A673 (cell line): ENCODE measurements at regions not wholly inside any gene's neighbourhood (a gene's known extent, or its start where the extent isn't known, plus 50 kb on each side); places are given as distances from the start of the nearest gene placed in this dataset.

Experiments
- EZH2 ChIP-seq: fragments of 200-600 bp; sonication (generic); IDR thresholded peaks from 2 replicates; pipeline ENCODE4 v1.6.1; 2017; ENCODE audit warnings: borderline replicate concordance, low read depth, mild to moderate bottlenecking, mixed read lengths, antibody characterized with exemption, low read length; ENCODE audit not compliant: poor library complexity, severe bottlenecking
- TF ChIP-seq, protein P1 (sequence below): fragments of 300-800, 200-600 bp; sonication (generic); conservative IDR thresholded peaks from 2 replicates; pipeline ENCODE4 v1.5.1; 2017; ENCODE audit warnings: low read depth, mild to moderate bottlenecking, antibody characterized with exemption, low read length, moderate library complexity, mixed read lengths

GRCh38 chr1:103275725-103276124 is 167.4 kb upstream of the COL11A1 start:
- TF ChIP-seq, protein P1, sequence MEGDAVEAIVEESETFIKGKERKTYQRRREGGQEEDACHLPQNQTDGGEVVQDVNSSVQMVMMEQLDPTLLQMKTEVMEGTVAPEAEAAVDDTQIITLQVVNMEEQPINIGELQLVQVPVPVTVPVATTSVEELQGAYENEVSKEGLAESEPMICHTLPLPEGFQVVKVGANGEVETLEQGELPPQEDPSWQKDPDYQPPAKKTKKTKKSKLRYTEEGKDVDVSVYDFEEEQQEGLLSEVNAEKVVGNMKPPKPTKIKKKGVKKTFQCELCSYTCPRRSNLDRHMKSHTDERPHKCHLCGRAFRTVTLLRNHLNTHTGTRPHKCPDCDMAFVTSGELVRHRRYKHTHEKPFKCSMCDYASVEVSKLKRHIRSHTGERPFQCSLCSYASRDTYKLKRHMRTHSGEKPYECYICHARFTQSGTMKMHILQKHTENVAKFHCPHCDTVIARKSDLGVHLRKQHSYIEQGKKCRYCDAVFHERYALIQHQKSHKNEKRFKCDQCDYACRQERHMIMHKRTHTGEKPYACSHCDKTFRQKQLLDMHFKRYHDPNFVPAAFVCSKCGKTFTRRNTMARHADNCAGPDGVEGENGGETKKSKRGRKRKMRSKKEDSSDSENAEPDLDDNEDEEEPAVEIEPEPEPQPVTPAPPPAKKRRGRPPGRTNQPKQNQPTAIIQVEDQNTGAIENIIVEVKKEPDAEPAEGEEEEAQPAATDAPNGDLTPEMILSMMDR: no peak
- no peak for TF ChIP-seq EZH2
